H1 (cell line): ENCODE measurements at regions not wholly inside any gene's neighbourhood (a gene's known extent, or its start where the extent isn't known, plus 50 kb on each side); places are given as distances from the start of the nearest gene placed in this dataset.

ENCODE experiments used
- CTCF ChIA-PET: fragments of 300-600 bp; sonication (Branson Sonifier 250); formaldehyde crosslinking; loops from one replicate; lab custom pipeline; 2021; ENCODE audit not compliant: partially characterized antibody; lab: Charles Lee
- POLR2A ChIA-PET: fragments of 300-600 bp; sonication (Branson Sonifier 250); formaldehyde crosslinking; loops from one replicate; lab custom pipeline; 2021; ENCODE audit warnings: inconsistent platforms; ENCODE audit not compliant: partially characterized antibody; lab: Charles Lee
- DNase-seq, 2 experiments: peaks; one replicate each; pipeline versions ENCODE4 v3.0.0 to v3.0.0-alpha.2; 2010 to 2022; ENCODE audit warnings: low spot score in 2 of 2, low read depth in 1 of 2, mixed read lengths in 1 of 2
- FAIRE-seq: peaks from 2 replicates; lab custom pipeline; 2011; peaks lifted over from hg19 to GRCh38; lab: Jason Lieb, UNC
- H2AFZ ChIP-seq: 2 replicates; pipeline ENCODE4 v1.8.1; 2012; ENCODE audit warnings: low read length, inconsistent platforms
- H2AK5ac ChIP-seq: 2 replicates; pipeline ENCODE4 v1.6.1; 2013; ENCODE audit warnings: low read depth, low read length
- H2BK120ac ChIP-seq: replicated peaks from 2 replicates; pipeline ENCODE3; 2013; ENCODE audit warnings: low read depth, low read length, inconsistent platforms
- H2BK12ac ChIP-seq: 2 replicates; pipeline ENCODE4 v1.6.1; 2013; ENCODE audit warnings: low read depth, low read length
- H2BK15ac ChIP-seq: 2 replicates; pipeline ENCODE4 v1.6.1; 2013; ENCODE audit warnings: low read length
- H2BK20ac ChIP-seq: 2 replicates; pipeline ENCODE4 v1.6.1; 2013; ENCODE audit warnings: low read length
- H2BK5ac ChIP-seq: 2 replicates; pipeline ENCODE4 v1.6.1; 2013; ENCODE audit warnings: low read depth, low read length
- H3K14ac ChIP-seq: 2 replicates; pipeline ENCODE4 v1.6.1; 2013; ENCODE audit warnings: inconsistent platforms; ENCODE audit not compliant: insufficient read length
- H3K18ac ChIP-seq: 2 replicates; pipeline ENCODE4 v1.6.1; 2013; ENCODE audit warnings: low read length; ENCODE audit errors: extremely low read depth
- H3K23ac ChIP-seq: 2 replicates; pipeline ENCODE4 v1.6.1; 2013; ENCODE audit warnings: inconsistent platforms; ENCODE audit not compliant: insufficient read length
- H3K23me2 ChIP-seq: 2 replicates; pipeline ENCODE4 v1.6.1; 2013; ENCODE audit warnings: low read depth, low read length
- H3K27ac ChIP-seq: 2 replicates; pipeline ENCODE4 v1.6.1; 2011; ENCODE audit warnings: low read depth, low read length, inconsistent platforms
- H3K27me3 ChIP-seq, 4 experiments: replicated peaks in 1 of 4; 1 replicate in 1 of 4; 2 replicates in 3 of 4; pipeline versions ENCODE4 v1.6.1 to v1.8.1; 2011 to 2013; ENCODE audit warnings: low read length in 3 of 4, mild to moderate bottlenecking in 3 of 4, inconsistent platforms in 2 of 4, mixed read lengths in 2 of 4, moderate library complexity in 1 of 4; ENCODE audit not compliant: control insufficient read depth in 3 of 4, insufficient read depth in 3 of 4; ENCODE audit errors: extremely low read depth in 1 of 4
- H3K36me3 ChIP-seq, 4 experiments: 2 replicates each; pipeline versions ENCODE4 v1.6.1 to v1.8.1; 2011 to 2013; ENCODE audit warnings: mild to moderate bottlenecking in 4 of 4, low read length in 3 of 4, moderate library complexity in 2 of 4, control low read depth in 1 of 4, inconsistent platforms in 1 of 4; ENCODE audit not compliant: insufficient read depth in 4 of 4, control insufficient read depth in 2 of 4
- H3K4ac ChIP-seq: replicated peaks from 2 replicates; pipeline ENCODE3; 2013; ENCODE audit warnings: low read length, low read depth, mixed read lengths, inconsistent platforms; ENCODE audit not compliant: insufficient read length
- H3K4me1 ChIP-seq, 4 experiments: replicated peaks in 1 of 4; 1 replicate in 1 of 4; 2 replicates in 3 of 4; pipeline versions ENCODE4 v1.6.1 to v1.8.1; 2011 to 2013; ENCODE audit warnings: low read length in 3 of 4, inconsistent platforms in 2 of 4, mixed read lengths in 1 of 4; ENCODE audit not compliant: insufficient read depth in 4 of 4, control insufficient read depth in 3 of 4
- H3K4me2 ChIP-seq, 2 experiments: 2 replicates each; pipeline versions ENCODE4 v1.6.1 to v1.8.1; 2011 to 2013; ENCODE audit warnings: low read depth in 2 of 2, low read length in 2 of 2, control low read depth in 1 of 2, inconsistent platforms in 1 of 2, mild to moderate bottlenecking in 1 of 2; ENCODE audit not compliant: insufficient read depth in 1 of 2
- H3K4me3 ChIP-seq, 4 experiments: fragments of 200-600, 300-600 bp in 1 of 4; sonication (generic), shearing (Covaris generic), sonication (Bioruptor Twin) in 1 of 4; 2 replicates each; pipeline versions ENCODE4 v1.5.1 to v1.8.1; 2011 to 2016; ENCODE audit warnings: low read length in 4 of 4, low read depth in 3 of 4, control low read depth in 2 of 4, inconsistent platforms in 2 of 4, mild to moderate bottlenecking in 2 of 4, mixed read lengths in 1 of 4, moderate library complexity in 1 of 4; ENCODE audit not compliant: insufficient read depth in 2 of 4; ENCODE audit errors: extremely low read depth in 1 of 4
- H3K56ac ChIP-seq: replicated peaks from 2 replicates; pipeline ENCODE3; 2013; ENCODE audit warnings: low read depth, mild to moderate bottlenecking, mixed read lengths, low read length, inconsistent platforms; ENCODE audit not compliant: insufficient read length
- H3K79me1 ChIP-seq: 2 replicates; pipeline ENCODE4 v1.6.1; 2013; ENCODE audit warnings: low read depth, low read length, control low read depth
- H3K79me2 ChIP-seq, 2 experiments: 2 replicates each; pipeline versions ENCODE4 v1.6.1 to v1.8.1; 2012 to 2013; ENCODE audit warnings: low read length in 2 of 2, mild to moderate bottlenecking in 2 of 2, inconsistent platforms in 1 of 2; ENCODE audit not compliant: insufficient read depth in 2 of 2, control insufficient read depth in 1 of 2
- H3K9ac ChIP-seq, 4 experiments: replicated peaks in 1 of 4; 1 replicate in 1 of 4; 2 replicates in 3 of 4; pipeline versions ENCODE4 v1.6.1 to v1.8.1; 2011 to 2013; ENCODE audit warnings: low read depth in 3 of 4, low read length in 3 of 4, control low read depth in 2 of 4, mild to moderate bottlenecking in 2 of 4, moderate library complexity in 2 of 4, inconsistent platforms in 1 of 4; ENCODE audit errors: extremely low read depth in 1 of 4
- H3K9me3 ChIP-seq, 2 experiments: 2 replicates each; pipeline versions ENCODE4 v1.6.1 to v1.8.1; 2012 to 2013; ENCODE audit warnings: mild to moderate bottlenecking in 2 of 2, moderate library complexity in 2 of 2, control low read depth in 1 of 2, inconsistent platforms in 1 of 2, low read depth in 1 of 2, low read length in 1 of 2, mixed read lengths in 1 of 2; ENCODE audit not compliant: insufficient read depth in 2 of 2
- H4K20me1 ChIP-seq, 2 experiments: replicated peaks in 1 of 2; 2 replicates each; pipeline versions ENCODE3 to v1.8.1; 2011 to 2013; ENCODE audit warnings: inconsistent platforms in 2 of 2, low read length in 2 of 2, mild to moderate bottlenecking in 1 of 2; ENCODE audit not compliant: insufficient read depth in 2 of 2, control insufficient read depth in 1 of 2
- H4K5ac ChIP-seq: 2 replicates; pipeline ENCODE4 v1.6.1; 2013; ENCODE audit warnings: low read length, low read depth, mixed read lengths, inconsistent platforms; ENCODE audit not compliant: insufficient read length
- H4K8ac ChIP-seq: 2 replicates; pipeline ENCODE4 v1.8.0; 2013; ENCODE audit warnings: mild to moderate bottlenecking, moderate library complexity, low read length, inconsistent platforms; ENCODE audit not compliant: insufficient read depth; ENCODE audit errors: extremely low read depth
- H4K91ac ChIP-seq: replicated peaks from 2 replicates; pipeline ENCODE3; 2013; ENCODE audit warnings: low read length, mixed read lengths, inconsistent platforms; ENCODE audit not compliant: insufficient read length
- ATF2 ChIP-seq: IDR thresholded peaks from 2 replicates; pipeline ENCODE4 v1.6.1; 2012; ENCODE audit warnings: low read length, inconsistent platforms
- CREB1 ChIP-seq: IDR thresholded peaks from 2 replicates; pipeline ENCODE4 v1.6.1; 2012; ENCODE audit warnings: inconsistent platforms
- FOSL1 ChIP-seq: IDR thresholded peaks from 2 replicates; pipeline ENCODE4 v1.6.1; 2011; ENCODE audit warnings: mild to moderate bottlenecking, low read depth, low read length, moderate library complexity; ENCODE audit not compliant: insufficient read depth
- KDM5A ChIP-seq: fragments of 200-600 bp; IDR thresholded peaks from 2 replicates; pipeline ENCODE4 v1.7.1; 2012; ENCODE audit warnings: mild to moderate bottlenecking, low read length, inconsistent platforms, mixed read lengths
- POLR2A ChIP-seq, 2 experiments: IDR thresholded peaks; 1 replicate in 1 of 2; 2 replicates in 1 of 2; pipeline ENCODE4 v1.6.1; 2011; ENCODE audit warnings: low read depth in 2 of 2, low read length in 2 of 2, mild to moderate bottlenecking in 2 of 2; ENCODE audit errors: control extremely low read depth in 1 of 2
- RAD21 ChIP-seq, 2 experiments: IDR thresholded peaks in 1 of 2; conservative IDR thresholded peaks in 1 of 2; 2 replicates each; pipeline ENCODE4 v1.6.1; 2011; ENCODE audit warnings: low read depth in 2 of 2, low read length in 2 of 2, improper control_type of control experiment in 1 of 2, inconsistent platforms in 1 of 2, mild to moderate bottlenecking in 1 of 2, moderate library complexity in 1 of 2
- RBBP5 ChIP-seq: IDR thresholded peaks from 2 replicates; pipeline ENCODE4 v1.7.1; 2012; ENCODE audit warnings: low read depth, mild to moderate bottlenecking, inconsistent platforms, low read length, moderate library complexity, borderline replicate concordance
- RXRA ChIP-seq: IDR thresholded peaks from 2 replicates; pipeline ENCODE4 v1.6.1; 2011; ENCODE audit warnings: low read depth, mild to moderate bottlenecking, low read length, moderate library complexity; ENCODE audit not compliant: insufficient read depth
- SIN3A ChIP-seq, 2 experiments: IDR thresholded peaks in 1 of 2; conservative IDR thresholded peaks in 1 of 2; 2 replicates each; pipeline ENCODE4 v1.6.1; 2011 to 2012; ENCODE audit warnings: low read length in 2 of 2, improper control_type of control experiment in 1 of 2, low read depth in 1 of 2, mild to moderate bottlenecking in 1 of 2
- SIRT6 ChIP-seq: IDR thresholded peaks from one replicate; pipeline ENCODE4 v1.7.1; 2012; ENCODE audit warnings: low read length, inconsistent platforms
- WGBS, 2 experiments: shearing (Covaris generic) in 1 of 2; methylation state at CpG; one replicate each; pipeline versions ENCODE4 v1.1.6 to v1.1.7; 2013 to 2015; ENCODE audit warnings: low lambda C conversion rate in 2 of 2, mixed read lengths in 2 of 2, inconsistent platforms in 1 of 2, low coverage in 1 of 2, missing lambda C conversion rate in 1 of 2; ENCODE audit not compliant: insufficient replicate concordance in 2 of 2, insufficient coverage in 1 of 2, insufficient read length in 1 of 2; ENCODE audit errors: extremely low coverage in 1 of 2, missing lambda C conversion rate in 1 of 2; 5-methylcytosine and 5-hydroxymethylcytosine counted together

GRCh38 chr20:22796469-22797077 is 212.2 kb upstream of the FOXA2 start:
- no peak overlapping the region for H3K4me2 ChIP-seq
- H2AFZ ChIP-seq: no peak overlapping the region
- H4K20me1 ChIP-seq: no peaks in the 10 kb centered on the region
- no peak overlapping the region for H2AK5ac ChIP-seq
- H3K4me3 ChIP-seq: no peak overlapping the region
- FAIRE-seq (no peak), DNase-seq (no peak)
- no peak overlapping the region for H4K91ac ChIP-seq
- no peak overlapping the region; the same call in 1 of the 2 replicates for H2BK15ac ChIP-seq
- H2BK5ac ChIP-seq: no peak overlapping the region
- no peak overlapping the region for H2BK20ac ChIP-seq
- H3K27ac ChIP-seq: no peak overlapping the region
- 90% methylated on average over 5 of the region's 5 CpGs; no CpG with 5 or more reads in 1 of the 2 experiments for WGBS, 2 experiments
- no peak overlapping the region for H3K23ac ChIP-seq
- no peak overlapping the region for H4K8ac ChIP-seq
- H3K4me1 ChIP-seq: peaks cover 0 to 10% (median 0%) of the 10 kb centered on the region in 4 experiments; a peak in 2 of 7 replicates
- H4K5ac ChIP-seq: no peak overlapping the region
- no peak overlapping the region for H3K18ac ChIP-seq
- TF ChIP-seq SIRT6: no peak
- no peak for TF ChIP-seq CREB1
- TF ChIP-seq RXRA: no peak
- no peak for TF ChIP-seq SIN3A (conservative IDR thresholded peaks at IDR 0.05 in 1 of 2, IDR thresholded peaks at IDR 0.05 in 1 of 2; ENCODE audit: low read depth in 1 of 2, low read length in 2 of 2)
- TF ChIP-seq POLR2A (IDR thresholded peaks at IDR 0.05; ENCODE audit: control extremely low read depth in 1 of 2, low read depth in 2 of 2, low read length in 2 of 2): no peak
- no peak for TF ChIP-seq FOSL1
- no peak for TF ChIP-seq ATF2
- TF ChIP-seq RBBP5: no peak
- TF ChIP-seq KDM5A: no peak
- TF ChIP-seq RAD21 (IDR thresholded peaks at IDR 0.05 in 1 of 2, conservative IDR thresholded peaks at IDR 0.05 in 1 of 2; ENCODE audit: low read depth in 2 of 2, low read length in 2 of 2): no peak
- H3K14ac ChIP-seq: no peak overlapping the region
- H3K79me2 ChIP-seq: no peaks in the 10 kb centered on the region
- no peaks in the 10 kb centered on the region for H3K27me3 ChIP-seq
- no peak overlapping the region for H3K4ac ChIP-seq
- H3K79me1 ChIP-seq: no peaks in the 10 kb centered on the region
- H2BK12ac ChIP-seq: no peak overlapping the region
- POLR2A ChIA-PET: no interaction called here
- H3K23me2 ChIP-seq: no peaks in the 10 kb centered on the region
- CTCF ChIA-PET: no interaction called here
- no peak overlapping the region for H3K9ac ChIP-seq
- H3K9me3 ChIP-seq: no peaks in the 10 kb centered on the region
- H3K36me3 ChIP-seq: no peaks in the 10 kb centered on the region
- H3K56ac ChIP-seq: no peak overlapping the region
- H2BK120ac ChIP-seq: no peak overlapping the region
